NAMALWA (cell line): ENCODE measurements at regions not wholly inside any gene's neighbourhood (a gene's known extent, or its start where the extent isn't known, plus 50 kb on each side); places are given as distances from the start of the nearest gene placed in this dataset.

Source experiments
- DNase-seq: peaks from one replicate; pipeline ENCODE4 v3.0.0-alpha.2; 2015; ENCODE audit warnings: low spot score

GRCh38 chr3:82287562-82287961 lies 526.1 kb upstream of the GBE1 start:
- no peak for DNase-seq

- no peak for DNase-seq
These were observed 519.8 kb upstream of the GBE1 start for GRCh38 chr3:82281205-82281604.

GRCh38 chr3:82276992-82277391 lies 515.5 kb upstream of the GBE1 start:
- DNase-seq, result no peak

GRCh38 chr3:82274897-82275296 lies 513.5 kb upstream of the GBE1 start:
- no peak for DNase-seq

- DNase-seq, result no peak
These were observed 504.3 kb upstream of the GBE1 start for GRCh38 chr3:82265747-82266146.

GRCh38 chr3:82262193-82262592 lies 500.7 kb upstream of the GBE1 start:
- DNase-seq, result no peak

GRCh38 chr3:82261637-82262036 lies 500.2 kb upstream of the GBE1 start:
- no peak for DNase-seq

- no peak for DNase-seq
These were observed 499.6 kb upstream of the GBE1 start for GRCh38 chr3:82261013-82261412.

- DNase-seq, result no peak
These were observed 498.5 kb upstream of the GBE1 start for GRCh38 chr3:82259994-82260393.

GRCh38 chr3:82240322-82240721 lies 478.9 kb upstream of the GBE1 start:
- no peak for DNase-seq

- no peak for DNase-seq
These were observed 474.8 kb upstream of the GBE1 start for GRCh38 chr3:82236257-82236656.

GRCh38 chr3:82229397-82229796 lies 468.0 kb upstream of the GBE1 start:
- peak; percentile 10 for DNase-seq

- no peak for DNase-seq
These were observed 463.2 kb upstream of the GBE1 start for GRCh38 chr3:82224661-82225060.

- DNase-seq, result no peak
These were observed 461.0 kb upstream of the GBE1 start for GRCh38 chr3:82222401-82222800.

- DNase-seq, result no peak
These were observed 456.1 kb upstream of the GBE1 start for GRCh38 chr3:82217571-82217970.

GRCh38 chr3:82208002-82208710 lies 446.7 kb upstream of the GBE1 start:
- DNase-seq, result no peak

GRCh38 chr3:82202269-82202668 lies 440.8 kb upstream of the GBE1 start:
- no peak for DNase-seq

GRCh38 chr3:82201316-82201715 lies 439.9 kb upstream of the GBE1 start:
- no peak for DNase-seq

- DNase-seq, result no peak
These were observed 436.6 kb upstream of the GBE1 start for GRCh38 chr3:82198009-82198408.

GRCh38 chr3:82196645-82197044 lies 435.2 kb upstream of the GBE1 start:
- DNase-seq, result no peak

GRCh38 chr3:82194870-82195269 lies 433.4 kb upstream of the GBE1 start:
- no peak for DNase-seq

GRCh38 chr3:82186017-82186416 lies 424.6 kb upstream of the GBE1 start:
- DNase-seq, result no peak

- DNase-seq, result no peak
These were observed 417.8 kb upstream of the GBE1 start for GRCh38 chr3:82179291-82179690.

GRCh38 chr3:82178291-82178690 lies 416.8 kb upstream of the GBE1 start:
- no peak for DNase-seq

GRCh38 chr3:82177774-82178173 lies 416.3 kb upstream of the GBE1 start:
- DNase-seq, result no peak
